ENCODE measurements at regions not wholly inside any gene's neighbourhood (a gene's known extent, or its start where the extent isn't known, plus 50 kb on each side); places are given as distances from the start of the nearest gene placed in this dataset.

GRCh38 chr4:20622701-20623100 is 77.6 kb upstream of the PACRGL start:
- no peaks in the 10 kb centered on the region for H3K36me3 Mint-ChIP-seq (ENCODE audit: low read depth)

GRCh38 chr4:20623939-20624338 is 76.3 kb upstream of the PACRGL start:
- Mint-ChIP-seq H3K4me1 (peaks cover 4% of the 10 kb centered on the region), H3K27me3 (peaks cover 2% of the 10 kb centered on the region), H3K27ac (no peak overlapping the region), H3K36me3 (ENCODE audit: low read depth) (no peaks in the 10 kb centered on the region), H3K9me3 (no peaks in the 10 kb centered on the region), H3K4me3 (no peak overlapping the region)
- ChIA-PET POLR2A (no interaction called here), CTCF (no interaction called here)
- DNase-seq = no peak

More at GRCh38 chr4:20622701-20623100, 77.6 kb upstream of the PACRGL start:
- Mint-ChIP-seq H3K4me3 (no peak overlapping the region), H3K4me1 (peaks cover 4% of the 10 kb centered on the region), H3K27ac (no peak overlapping the region), H3K27me3 (peaks cover 2% of the 10 kb centered on the region), H3K9me3 (no peaks in the 10 kb centered on the region)
- POLR2A ChIA-PET = no interaction called here
- CTCF ChIA-PET = interaction anchor here (1.1 kb wide), 1 partner anchor 9 kb away, joined by 3 read pairs; no protein-coding TSS in a partner anchor
- no peak for DNase-seq

- ChIA-PET CTCF (no interaction called here), POLR2A (no interaction called here)
- Mint-ChIP-seq H3K36me3 (ENCODE audit: low read depth) (no peaks in the 10 kb centered on the region), H3K4me1 (peaks cover 4% of the 10 kb centered on the region), H3K4me3 (no peak overlapping the region), H3K27me3 (peaks cover 2% of the 10 kb centered on the region), H3K9me3 (no peaks in the 10 kb centered on the region), H3K27ac (no peak overlapping the region)
- DNase-seq = no peak
Measured at GRCh38 chr4:20624793-20625374, 75.4 kb upstream of the PACRGL start.

- Mint-ChIP-seq H3K27me3 (peaks cover 2% of the 10 kb centered on the region), H3K4me3 (no peak overlapping the region), H3K4me1 (peaks cover 4% of the 10 kb centered on the region), H3K36me3 (ENCODE audit: low read depth) (no peaks in the 10 kb centered on the region), H3K9me3 (no peaks in the 10 kb centered on the region), H3K27ac (no peak overlapping the region)
- DNase-seq = no peak
- ChIA-PET POLR2A (no interaction called here), CTCF (no interaction called here)
Measured at GRCh38 chr4:20625426-20625825, 74.8 kb upstream of the PACRGL start.

GRCh38 chr4:20626326-20627005 is 73.8 kb upstream of the PACRGL start:
- CTCF ChIA-PET = no interaction called here
- peaks cover 2% of the 10 kb centered on the region for H3K27me3 Mint-ChIP-seq
- H3K9me3 Mint-ChIP-seq = no peaks in the 10 kb centered on the region
- no peak overlapping the region for H3K4me3 Mint-ChIP-seq
- no peak overlapping the region for H3K27ac Mint-ChIP-seq
- H3K4me1 Mint-ChIP-seq = peaks cover 2% of the 10 kb centered on the region
- no peaks in the 10 kb centered on the region for H3K36me3 Mint-ChIP-seq (ENCODE audit: low read depth)
- DNase-seq = no peak
- POLR2A ChIA-PET = no interaction called here

DNA sequence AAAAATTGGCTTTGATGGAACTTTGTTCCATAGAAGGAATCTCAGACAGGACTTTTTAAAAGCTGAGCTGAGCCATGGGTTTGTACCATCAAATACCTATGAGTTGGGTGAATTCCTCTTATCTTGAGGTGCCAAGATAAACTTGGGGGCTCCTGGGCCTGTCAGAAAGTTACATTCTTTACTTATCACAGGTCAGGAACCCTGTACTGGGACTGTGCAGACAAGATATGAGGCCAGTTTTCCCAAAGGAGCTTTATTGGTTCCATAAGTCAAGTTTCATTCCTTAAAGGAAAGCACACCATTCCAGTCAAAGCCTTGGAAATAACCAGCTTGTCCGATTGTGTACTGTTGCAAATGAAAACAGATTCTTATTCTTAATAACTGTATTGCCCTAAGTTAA is 72.4 kb upstream of the PACRGL start:
- Mint-ChIP-seq H3K27me3 (peaks cover 2% of the 10 kb centered on the region), H3K36me3 (ENCODE audit: low read depth) (no peaks in the 10 kb centered on the region), H3K4me3 (no peak overlapping the region), H3K27ac (no peak overlapping the region), H3K9me3 (no peaks in the 10 kb centered on the region), H3K4me1 (no peaks in the 10 kb centered on the region)
- ChIA-PET POLR2A (no interaction called here), CTCF (no interaction called here)
- no peak for DNase-seq

DNA sequence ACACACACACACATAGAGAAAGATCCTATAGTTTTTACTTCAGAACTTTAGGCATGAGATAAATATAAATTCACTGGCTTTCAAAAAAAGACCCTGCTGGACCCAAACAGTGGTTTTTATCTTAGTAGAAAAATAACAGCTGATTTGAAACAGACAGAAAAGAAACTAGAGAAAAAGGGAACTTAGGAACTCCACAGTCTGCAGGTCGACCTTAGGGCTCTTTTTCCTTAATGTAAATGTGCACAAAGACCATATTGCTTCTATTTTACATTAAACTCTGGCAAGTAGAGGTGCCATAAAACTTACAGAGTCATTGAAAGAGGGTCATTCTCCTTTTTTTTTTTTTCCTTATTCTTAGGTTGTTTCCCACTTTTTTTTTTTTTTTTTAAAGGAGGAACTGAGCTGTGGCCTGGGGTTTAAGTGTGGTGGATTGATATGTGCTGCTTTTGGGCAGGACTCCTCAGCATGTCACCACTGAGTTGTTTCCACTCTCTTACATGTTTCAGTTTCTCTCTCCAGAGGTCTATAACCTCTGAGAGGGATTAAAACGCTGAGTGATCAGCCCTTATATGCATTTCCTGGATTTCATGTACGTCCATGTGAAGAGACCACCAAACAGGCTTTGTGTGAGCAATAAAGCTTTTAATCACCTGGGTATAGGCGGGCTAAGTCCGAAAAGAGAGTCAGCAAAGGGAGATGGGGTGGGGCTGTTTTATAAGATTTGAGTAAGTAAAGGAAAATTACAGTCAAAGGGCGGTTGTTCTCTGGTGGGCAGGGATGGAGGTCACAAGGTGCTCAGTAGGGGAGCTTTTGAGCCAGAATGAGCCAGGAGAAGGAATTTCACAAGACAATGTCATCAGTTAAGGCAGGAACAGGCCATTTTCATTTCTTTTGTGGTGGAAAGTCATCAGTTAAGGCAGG is 70.8 kb upstream of the PACRGL start:
- Mint-ChIP-seq H3K9me3 (no peaks in the 10 kb centered on the region), H3K4me1 (no peaks in the 10 kb centered on the region), H3K36me3 (ENCODE audit: low read depth) (no peaks in the 10 kb centered on the region), H3K27ac (no peak overlapping the region), H3K27me3 (peaks cover 2% of the 10 kb centered on the region), H3K4me3 (no peak overlapping the region)
- no peak for DNase-seq
- ChIA-PET POLR2A (no interaction called here), CTCF (interaction anchor here (0.6 to 0.7 kb wide), 2 partner anchors 306 to 871 kb away, joined by 3 read pairs; no protein-coding TSS in a partner anchor)

- Mint-ChIP-seq H3K27ac (no peak overlapping the region), H3K36me3 (ENCODE audit: low read depth) (no peaks in the 10 kb centered on the region), H3K9me3 (no peaks in the 10 kb centered on the region), H3K4me1 (no peaks in the 10 kb centered on the region), H3K27me3 (peaks cover 4% of the 10 kb centered on the region), H3K4me3 (no peak overlapping the region)
- POLR2A ChIA-PET = no interaction called here
- no peak for DNase-seq
- CTCF ChIA-PET = no interaction called here
Measured at GRCh38 chr4:20638825-20639224, 61.4 kb upstream of the PACRGL start.

DNA sequence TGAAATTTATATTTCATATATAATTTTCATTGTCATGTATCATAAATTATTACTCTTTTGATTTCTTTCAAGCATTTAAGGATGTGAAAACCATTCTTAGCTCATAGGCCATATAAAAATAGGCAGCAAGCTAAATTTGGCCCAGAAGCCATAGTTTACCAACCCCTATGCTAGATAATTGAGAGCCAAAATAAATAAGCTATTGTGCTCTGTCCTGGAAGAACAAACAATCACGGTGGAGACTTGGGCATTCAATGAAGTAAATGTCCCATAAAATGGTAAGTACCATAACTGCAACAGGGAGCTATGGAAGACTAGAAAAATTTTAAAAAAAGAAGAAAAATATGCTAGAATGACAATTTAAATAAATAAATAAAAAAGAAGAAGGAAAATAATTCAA is 60.9 kb upstream of the PACRGL start:
- POLR2A ChIA-PET = no interaction called here
- Mint-ChIP-seq H3K27me3 (peaks cover 4% of the 10 kb centered on the region), H3K27ac (no peak overlapping the region), H3K36me3 (ENCODE audit: low read depth) (no peaks in the 10 kb centered on the region), H3K9me3 (no peaks in the 10 kb centered on the region), H3K4me1 (no peaks in the 10 kb centered on the region), H3K4me3 (no peak overlapping the region)
- CTCF ChIA-PET = no interaction called here
- no peak for DNase-seq

DNA sequence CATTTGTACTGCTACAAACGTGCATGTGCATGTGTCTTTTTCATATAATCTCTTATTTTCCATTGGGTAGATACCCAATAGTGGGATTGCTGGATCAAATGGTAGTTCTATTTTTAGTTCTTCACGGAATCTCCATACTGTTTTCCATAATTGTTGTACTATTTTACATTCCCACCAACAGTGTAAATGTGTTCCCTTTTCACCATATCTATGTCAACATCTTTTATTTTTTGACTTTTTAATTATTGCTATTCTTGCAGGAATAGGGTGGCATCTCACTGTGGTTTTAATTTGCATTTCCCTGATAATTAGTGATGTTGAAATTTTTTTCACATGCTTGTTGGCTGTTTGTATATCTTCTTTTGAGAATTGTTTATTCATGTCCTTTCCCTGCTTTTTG is 59.3 kb upstream of the PACRGL start:
- no peak for DNase-seq
- no peaks in the 10 kb centered on the region for H3K36me3 Mint-ChIP-seq (ENCODE audit: low read depth)
- H3K27me3 Mint-ChIP-seq = peaks cover 4% of the 10 kb centered on the region
- no peak overlapping the region for H3K4me3 Mint-ChIP-seq
- no peaks in the 10 kb centered on the region for H3K4me1 Mint-ChIP-seq
- POLR2A ChIA-PET = no interaction called here
- H3K9me3 Mint-ChIP-seq = no peaks in the 10 kb centered on the region
- no peak overlapping the region for H3K27ac Mint-ChIP-seq
- CTCF ChIA-PET = no interaction called here

DNA sequence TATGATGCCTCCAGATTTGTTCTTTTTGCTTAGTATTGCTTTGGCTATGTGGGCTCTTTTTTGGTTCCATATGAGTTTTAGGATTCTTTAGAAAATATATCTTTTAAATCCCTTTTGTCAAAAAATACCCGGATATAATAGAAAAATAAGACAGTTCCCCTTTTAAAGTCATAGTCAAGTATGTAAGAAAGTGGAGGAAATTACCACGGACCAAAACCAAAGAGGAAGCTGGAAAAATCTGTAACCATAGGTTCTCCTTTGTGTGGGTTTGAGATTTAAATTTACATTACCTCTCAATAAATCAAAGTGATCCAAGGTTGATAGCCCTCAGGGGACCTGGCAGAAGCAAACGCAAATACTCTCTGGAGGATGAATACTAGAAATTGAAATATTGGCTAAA is 58.3 kb upstream of the PACRGL start:
- POLR2A ChIA-PET = no interaction called here
- Mint-ChIP-seq H3K4me3 (no peak overlapping the region), H3K9me3 (no peaks in the 10 kb centered on the region), H3K4me1 (no peaks in the 10 kb centered on the region), H3K36me3 (ENCODE audit: low read depth) (no peaks in the 10 kb centered on the region), H3K27ac (no peak overlapping the region), H3K27me3 (peaks cover 4% of the 10 kb centered on the region)
- CTCF ChIA-PET = no interaction called here
- no peak for DNase-seq

DNA sequence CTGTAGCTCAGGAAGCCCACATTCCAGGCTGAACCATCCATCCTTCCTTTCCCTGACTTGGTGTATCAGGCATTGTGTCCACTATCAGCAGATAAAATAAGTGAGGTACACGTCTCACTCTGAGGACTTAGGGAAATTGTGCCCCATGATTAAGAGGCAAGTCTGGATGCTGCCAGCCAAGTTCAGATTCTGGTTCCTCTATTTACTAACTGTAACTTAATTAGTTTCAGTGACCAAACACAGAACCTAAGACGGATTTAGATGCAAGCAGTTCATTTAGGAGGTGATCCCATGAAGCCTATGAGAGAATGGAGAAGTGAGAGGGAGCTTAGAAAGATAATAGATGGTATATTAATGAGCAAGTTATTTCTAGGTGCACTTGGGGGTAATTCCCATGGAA is 56.6 kb upstream of the PACRGL start:
- ChIA-PET POLR2A (no interaction called here), CTCF (no interaction called here)
- DNase-seq = no peak
- H3K36me3 Mint-ChIP-seq (ENCODE audit: low read depth) = no peaks in the 10 kb centered on the region
- no peak overlapping the region for H3K27ac Mint-ChIP-seq
- peaks cover 4% of the 10 kb centered on the region for H3K27me3 Mint-ChIP-seq
- no peak overlapping the region for H3K4me3 Mint-ChIP-seq
- H3K9me3 Mint-ChIP-seq = no peaks in the 10 kb centered on the region
- H3K4me1 Mint-ChIP-seq = no peaks in the 10 kb centered on the region

- ChIA-PET CTCF (no interaction called here), POLR2A (no interaction called here)
- no peaks in the 10 kb centered on the region for H3K36me3 Mint-ChIP-seq (ENCODE audit: low read depth)
- no peaks in the 10 kb centered on the region for H3K4me1 Mint-ChIP-seq
- no peaks in the 10 kb centered on the region for H3K9me3 Mint-ChIP-seq
- no peak for DNase-seq
- H3K27ac Mint-ChIP-seq = no peak overlapping the region
- peaks cover 4% of the 10 kb centered on the region for H3K27me3 Mint-ChIP-seq
- no peak overlapping the region for H3K4me3 Mint-ChIP-seq
Measured at GRCh38 chr4:20645236-20645635, 55.0 kb upstream of the PACRGL start.

All from activated CD4-positive, alpha-beta T cell treated with anti-CD3 and anti-CD28 coated beads, Interleukin-2, amount 10 ng/mL, durations not matched to agents 7 days and 5 days (primary cell).